Hepatocyte (in vitro differentiated cells): ENCODE measurements at regions not wholly inside any gene's neighbourhood (a gene's known extent, or its start where the extent isn't known, plus 50 kb on each side); places are given as distances from the start of the nearest gene placed in this dataset.

ENCODE experiments used
- DNase-seq: peaks from one replicate; pipeline ENCODE4 v3.0.0-alpha.2; 2016; ENCODE audit warnings: low spot score
- H2AFZ ChIP-seq: fragments of 200-600 bp; sonication (generic); 2 replicates; pipeline ENCODE4 v1.6.0; 2016; ENCODE audit warnings: antibody characterized with exemption, mild to moderate bottlenecking
- H3K27ac ChIP-seq: fragments of 200-600 bp; sonication (generic); 2 replicates; pipeline ENCODE4 v1.5.1; 2016; ENCODE audit warnings: mild to moderate bottlenecking
- H3K27me3 ChIP-seq: fragments of 200-600 bp; sonication (generic); 2 replicates; pipeline ENCODE4 v1.6.1; 2016
- H3K36me3 ChIP-seq: fragments of 200-600 bp; sonication (generic); replicated peaks from 2 replicates; pipeline ENCODE4 v1.5.1; 2016; ENCODE audit warnings: low read depth; ENCODE audit not compliant: insufficient read depth
- H3K4me1 ChIP-seq: fragments of 200-600 bp; sonication (generic); 2 replicates; pipeline ENCODE4 v1.5.1; 2016; ENCODE audit warnings: mild to moderate bottlenecking, moderate library complexity; ENCODE audit not compliant: insufficient read depth
- H3K4me2 ChIP-seq: fragments of 200-600 bp; sonication (generic); 2 replicates; pipeline ENCODE4 v1.6.0; 2016
- H3K4me3 ChIP-seq: fragments of 200-600 bp; sonication (generic); 2 replicates; pipeline ENCODE4 v1.5.1; 2016; ENCODE audit warnings: mild to moderate bottlenecking
- H3K79me2 ChIP-seq: fragments of 200-600 bp; sonication (generic); 2 replicates; pipeline ENCODE4 v1.6.0; 2017; ENCODE audit warnings: mild to moderate bottlenecking
- H3K9me2 ChIP-seq: fragments of 200-600 bp; sonication (generic); replicated peaks from 2 replicates; pipeline ENCODE4 v1.6.0; 2017; ENCODE audit warnings: mild to moderate bottlenecking; ENCODE audit not compliant: insufficient read depth
- H3K9me3 ChIP-seq: fragments of 200-600 bp; sonication (generic); 2 replicates; pipeline ENCODE4 v1.5.1; 2016; ENCODE audit warnings: low read depth, mild to moderate bottlenecking
- H4K20me1 ChIP-seq: fragments of 200-600 bp; sonication (generic); 2 replicates; pipeline ENCODE4 v1.6.0; 2016; ENCODE audit warnings: mild to moderate bottlenecking; ENCODE audit not compliant: insufficient read depth, poor library complexity, severe bottlenecking
- EZH2 ChIP-seq: fragments of 200-600 bp; sonication (generic); IDR thresholded peaks from 2 replicates; pipeline ENCODE4 v1.6.1; 2016; ENCODE audit warnings: antibody characterized with exemption, mild to moderate bottlenecking, borderline replicate concordance
- EZH2phosphoT487 ChIP-seq: fragments of 200-600 bp; sonication (generic); IDR thresholded peaks from one replicate; pipeline ENCODE4 v1.6.1; 2018; ENCODE audit warnings: antibody characterized with exemption, mild to moderate bottlenecking, low read depth, moderate library complexity; ENCODE audit not compliant: unreplicated experiment, severe bottlenecking
- WGBS: methylation state at CpG from one replicate; pipeline ENCODE4 v1.1.6; 2016; ENCODE audit warnings: low lambda C conversion rate; ENCODE audit errors: missing lambda C conversion rate; 5-methylcytosine and 5-hydroxymethylcytosine counted together
- TF ChIP-seq, protein P1 (sequence below): fragments of 200-600 bp; sonication (generic); IDR thresholded peaks from 2 replicates; pipeline ENCODE4 v1.5.1; 2016; ENCODE audit warnings: antibody characterized with exemption, mild to moderate bottlenecking; ENCODE audit not compliant: poor library complexity

DNA sequence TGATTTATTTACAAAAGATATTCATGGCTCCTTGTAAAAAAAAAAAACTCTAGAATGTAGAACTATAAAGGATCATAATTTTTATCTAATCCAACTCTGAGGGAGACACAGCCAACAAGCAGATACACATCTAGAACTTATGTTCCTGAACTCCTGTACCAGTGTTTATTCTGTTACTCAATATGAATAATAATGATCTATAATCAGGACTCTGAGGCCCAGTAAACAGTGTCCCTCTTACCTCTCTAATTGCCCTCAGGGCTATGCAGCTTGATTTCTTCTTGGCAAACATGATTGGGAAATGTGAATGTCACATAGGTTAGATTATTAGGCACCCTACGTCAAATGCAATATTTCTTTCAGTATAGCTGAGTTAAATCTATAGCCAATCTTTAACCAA lies 391.6 kb upstream of the RPS23 start:
- Histone ChIP-seq H3K4me1 (no peaks in the 10 kb centered on the region), H3K9me3 (no peaks in the 10 kb centered on the region), H3K79me2 (no peaks in the 10 kb centered on the region), H3K4me3 (no peak overlapping the region), H3K4me2 (no peak overlapping the region), H2AFZ (no peak overlapping the region), H3K27me3 (no peaks in the 10 kb centered on the region), H3K36me3 (no peaks in the 10 kb centered on the region), H3K9me2 (no peaks in the 10 kb centered on the region), H3K27ac (no peak overlapping the region), H4K20me1 (no peaks in the 10 kb centered on the region)
- WGBS, result 83% methylated on average over 1 of the region's 1 CpG
- no peak for TF ChIP-seq EZH2phosphoT487
- no peak for TF ChIP-seq EZH2
- TF ChIP-seq, protein P1, sequence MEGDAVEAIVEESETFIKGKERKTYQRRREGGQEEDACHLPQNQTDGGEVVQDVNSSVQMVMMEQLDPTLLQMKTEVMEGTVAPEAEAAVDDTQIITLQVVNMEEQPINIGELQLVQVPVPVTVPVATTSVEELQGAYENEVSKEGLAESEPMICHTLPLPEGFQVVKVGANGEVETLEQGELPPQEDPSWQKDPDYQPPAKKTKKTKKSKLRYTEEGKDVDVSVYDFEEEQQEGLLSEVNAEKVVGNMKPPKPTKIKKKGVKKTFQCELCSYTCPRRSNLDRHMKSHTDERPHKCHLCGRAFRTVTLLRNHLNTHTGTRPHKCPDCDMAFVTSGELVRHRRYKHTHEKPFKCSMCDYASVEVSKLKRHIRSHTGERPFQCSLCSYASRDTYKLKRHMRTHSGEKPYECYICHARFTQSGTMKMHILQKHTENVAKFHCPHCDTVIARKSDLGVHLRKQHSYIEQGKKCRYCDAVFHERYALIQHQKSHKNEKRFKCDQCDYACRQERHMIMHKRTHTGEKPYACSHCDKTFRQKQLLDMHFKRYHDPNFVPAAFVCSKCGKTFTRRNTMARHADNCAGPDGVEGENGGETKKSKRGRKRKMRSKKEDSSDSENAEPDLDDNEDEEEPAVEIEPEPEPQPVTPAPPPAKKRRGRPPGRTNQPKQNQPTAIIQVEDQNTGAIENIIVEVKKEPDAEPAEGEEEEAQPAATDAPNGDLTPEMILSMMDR, result no peak
- no peak for DNase-seq

DNA sequence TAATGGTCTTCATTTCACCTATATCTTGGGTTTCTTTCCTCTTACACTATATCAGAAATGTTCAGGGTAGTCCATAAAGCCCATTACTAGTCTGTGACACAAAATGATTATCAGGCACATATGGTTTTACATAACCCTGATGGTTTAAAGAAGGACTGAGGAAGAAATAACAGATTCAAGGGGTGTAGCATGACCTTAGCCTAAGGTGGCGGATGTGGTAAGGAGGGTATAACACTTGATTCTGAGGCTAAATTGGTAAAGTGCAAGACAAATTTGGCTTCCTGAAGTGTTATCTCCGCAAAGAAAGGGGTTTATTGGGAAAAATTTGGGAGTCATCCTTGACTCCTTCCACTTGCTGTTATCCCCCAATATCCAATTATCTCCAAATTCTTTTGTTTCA lies 388.2 kb upstream of the RPS23 start:
- H3K9me3 ChIP-seq, result no peaks in the 10 kb centered on the region
- H3K27me3 ChIP-seq, result no peaks in the 10 kb centered on the region
- no peaks in the 10 kb centered on the region for H3K79me2 ChIP-seq
- H3K9me2 ChIP-seq, result no peaks in the 10 kb centered on the region
- no peak for DNase-seq
- H4K20me1 ChIP-seq, result no peaks in the 10 kb centered on the region
- H3K36me3 ChIP-seq, result no peaks in the 10 kb centered on the region
- no peak overlapping the region for H2AFZ ChIP-seq
- no peak overlapping the region for H3K4me2 ChIP-seq
- H3K4me3 ChIP-seq, result no peak overlapping the region
- H3K4me1 ChIP-seq, result no peaks in the 10 kb centered on the region
- 96% methylated on average over 2 of the region's 2 CpGs for WGBS
- H3K27ac ChIP-seq, result no peak overlapping the region
- TF ChIP-seq EZH2phosphoT487 (no peak), EZH2 (no peak)
- TF ChIP-seq, protein P1, result no peak

DNA sequence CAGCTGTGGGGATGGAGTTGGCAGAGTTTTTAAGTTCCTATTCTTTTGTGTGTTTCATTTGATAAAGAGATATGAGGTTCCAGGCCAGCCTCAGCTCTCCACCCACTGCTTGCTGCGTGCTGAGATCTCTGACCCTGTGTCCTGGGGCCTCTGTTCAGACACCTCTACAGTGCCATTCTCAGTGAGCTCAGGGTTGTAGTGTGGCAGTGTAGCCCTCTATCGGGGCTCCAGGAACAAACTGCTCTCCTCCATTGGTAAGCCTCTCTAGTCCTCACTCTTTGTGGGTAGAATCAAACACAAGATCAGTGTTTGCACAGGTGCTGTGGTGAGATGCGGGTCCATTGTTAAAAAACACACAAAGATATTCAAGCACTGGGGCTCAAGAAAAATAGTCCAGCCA lies 386.6 kb upstream of the RPS23 start:
- no peaks in the 10 kb centered on the region for H3K36me3 ChIP-seq
- TF ChIP-seq EZH2 (no peak), EZH2phosphoT487 (no peak)
- TF ChIP-seq, protein P1, result no peak
- no peaks in the 10 kb centered on the region for H3K4me1 ChIP-seq
- DNase-seq, result no peak
- no peak overlapping the region for H2AFZ ChIP-seq
- no peak overlapping the region for H3K4me2 ChIP-seq
- H3K79me2 ChIP-seq, result no peaks in the 10 kb centered on the region
- no peaks in the 10 kb centered on the region for H3K9me2 ChIP-seq
- WGBS, result 55% methylated on average over 3 of the region's 3 CpGs
- no peaks in the 10 kb centered on the region for H3K27me3 ChIP-seq
- H3K27ac ChIP-seq, result no peak overlapping the region
- H3K4me3 ChIP-seq, result no peak overlapping the region
- no peaks in the 10 kb centered on the region for H4K20me1 ChIP-seq
- no peaks in the 10 kb centered on the region for H3K9me3 ChIP-seq

DNA sequence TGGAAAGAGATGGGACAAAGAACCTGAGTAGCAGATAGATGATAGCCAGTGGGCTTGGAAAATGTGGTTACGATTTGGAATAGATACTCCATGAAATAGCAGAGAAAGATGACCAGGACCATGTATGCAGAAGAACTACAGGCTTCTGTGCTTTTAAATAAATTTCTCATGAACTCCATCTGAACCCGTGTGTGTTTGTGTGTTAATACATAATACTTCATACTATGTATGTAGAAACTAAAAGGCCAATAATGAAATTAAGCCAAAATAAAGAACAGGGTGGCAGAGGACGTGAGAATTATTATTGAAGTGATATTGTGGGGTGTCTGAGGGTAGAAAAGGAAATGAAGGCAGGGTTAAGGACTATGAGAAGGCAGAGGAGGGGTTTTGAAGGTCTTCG lies 385.1 kb upstream of the RPS23 start:
- Histone ChIP-seq H3K4me2 (no peak overlapping the region), H3K4me1 (no peaks in the 10 kb centered on the region), H3K4me3 (no peak overlapping the region), H3K9me2 (no peaks in the 10 kb centered on the region), H2AFZ (no peak overlapping the region), H3K9me3 (no peaks in the 10 kb centered on the region), H3K79me2 (no peaks in the 10 kb centered on the region), H3K27ac (no peak overlapping the region), H4K20me1 (no peaks in the 10 kb centered on the region), H3K36me3 (no peaks in the 10 kb centered on the region), H3K27me3 (no peaks in the 10 kb centered on the region)
- WGBS, result 91% methylated on average over 4 of the region's 4 CpGs
- DNase-seq, result no peak
- TF ChIP-seq, protein P1, result no peak
- TF ChIP-seq EZH2phosphoT487 (no peak), EZH2 (no peak)
